ENCODE measurements at regions not wholly inside any gene's neighbourhood (a gene's known extent, or its start where the extent isn't known, plus 50 kb on each side); places are given as distances from the start of the nearest gene placed in this dataset.

GRCh38 chr13:68099631-68100030 lies 869.5 kb upstream of the PCDH9 start:
- peak; percentile 25 for DNase-seq

GRCh38 chr13:68081061-68081460 lies 850.9 kb upstream of the PCDH9 start:
- DNase-seq = no peak

- DNase-seq = no peak
Observed at GRCh38 chr13:68078874-68079273, 848.7 kb upstream of the PCDH9 start.

- no peak for DNase-seq
Observed at GRCh38 chr13:68078469-68078868, 848.3 kb upstream of the PCDH9 start.

GRCh38 chr13:68076046-68076445 lies 845.9 kb upstream of the PCDH9 start:
- no peak for DNase-seq

GRCh38 chr13:68066879-68067513 lies 836.9 kb upstream of the PCDH9 start:
- no peak for DNase-seq

- DNase-seq = no peak
Observed at GRCh38 chr13:68064001-68064770, 834.0 kb upstream of the PCDH9 start.

- DNase-seq = no peak
Observed at GRCh38 chr13:68063181-68063580, 833.0 kb upstream of the PCDH9 start.

- no peak for DNase-seq
Observed at GRCh38 chr13:68057836-68058235, 827.7 kb upstream of the PCDH9 start.

GRCh38 chr13:68056816-68057710 lies 826.9 kb upstream of the PCDH9 start:
- no peak for DNase-seq

- no peak for DNase-seq
Observed at GRCh38 chr13:68051910-68052309, 821.8 kb upstream of the PCDH9 start.

- DNase-seq = no peak
Observed at GRCh38 chr13:68050761-68051160, 820.6 kb upstream of the PCDH9 start.

GRCh38 chr13:68048802-68049359 lies 818.7 kb upstream of the PCDH9 start:
- DNase-seq = no peak

- DNase-seq = no peak
Observed at GRCh38 chr13:68047889-68048288, 817.8 kb upstream of the PCDH9 start.

- DNase-seq = no peak
Observed at GRCh38 chr13:68046903-68047302, 816.8 kb upstream of the PCDH9 start.

- no peak for DNase-seq
Observed at GRCh38 chr13:68030152-68030809, 800.1 kb upstream of the PCDH9 start.

GRCh38 chr13:68028701-68029100 lies 798.6 kb upstream of the PCDH9 start:
- no peak for DNase-seq

GRCh38 chr13:68027306-68027705 lies 797.2 kb upstream of the PCDH9 start:
- DNase-seq = no peak

GRCh38 chr13:68026077-68026476 lies 795.9 kb upstream of the PCDH9 start:
- DNase-seq = no peak

GRCh38 chr13:68025604-68026003 lies 795.5 kb upstream of the PCDH9 start:
- DNase-seq = no peak

- no peak for DNase-seq
Observed at GRCh38 chr13:68023838-68024581, 793.9 kb upstream of the PCDH9 start.

GRCh38 chr13:68019901-68020300 lies 789.8 kb upstream of the PCDH9 start:
- no peak for DNase-seq
